IMR-90 (cell line): ENCODE measurements at regions not wholly inside any gene's neighbourhood (a gene's known extent, or its start where the extent isn't known, plus 50 kb on each side); places are given as distances from the start of the nearest gene placed in this dataset.

Source experiments
- ATAC-seq: fragments of 200-7000 bp; cut with Tn5 transposase; 2 replicates; pipeline ENCODE4 v1.9.1; 2020; ENCODE audit warnings: low read depth, mild to moderate bottlenecking, moderate library complexity
- BruUV-seq: library from RNA; stranded (reverse); fragments of 400-500 nt; replicated peaks from 2 replicates; lab custom pipeline; 2021; lab: Mats Ljungman, UMichigan
- CTCF ChIA-PET: fragments of 300-600 bp; formaldehyde crosslinking; extraction: SDS; loops from one replicate; lab custom pipeline; 2021; ENCODE audit warnings: antibody characterized with exemption; lab: Yijun Ruan, JAX
- POLR2A ChIA-PET: fragments of 300-600 bp; sonication (Branson Sonifier 250); formaldehyde crosslinking; loops from one replicate; lab custom pipeline; 2022; ENCODE audit warnings: antibody characterized with exemption; ENCODE audit not compliant: unreplicated experiment; lab: Charles Lee
- DNase-seq: peaks from one replicate; pipeline ENCODE4 v3.0.0; 2013
- H2AFZ ChIP-seq: replicated peaks from 2 replicates; pipeline ENCODE3; 2013; ENCODE audit warnings: low read length, mild to moderate bottlenecking; ENCODE audit not compliant: poor library complexity
- H2AK5ac ChIP-seq: 2 replicates; pipeline ENCODE4 v1.6.1; 2013; ENCODE audit warnings: low read depth, low read length, inconsistent platforms
- H2AK9ac ChIP-seq: replicated peaks from 2 replicates; pipeline ENCODE3; 2013; ENCODE audit warnings: mild to moderate bottlenecking, low read depth, low read length, moderate library complexity; ENCODE audit not compliant: poor library complexity
- H2BK120ac ChIP-seq: 2 replicates; pipeline ENCODE4 v1.6.1; 2013; ENCODE audit warnings: low read depth, low read length, inconsistent platforms
- H2BK15ac ChIP-seq: 3 replicates; pipeline ENCODE4 v1.6.1; 2013; ENCODE audit warnings: low read depth, low read length, inconsistent platforms
- H2BK20ac ChIP-seq: 2 replicates; pipeline ENCODE4 v1.6.1; 2013; ENCODE audit warnings: low read depth, mild to moderate bottlenecking, inconsistent platforms, low read length, moderate library complexity
- H2BK5ac ChIP-seq: 2 replicates; pipeline ENCODE4 v1.6.1; 2013; ENCODE audit warnings: mild to moderate bottlenecking, low read depth, low read length, inconsistent platforms; ENCODE audit not compliant: poor library complexity, severe bottlenecking
- H3K14ac ChIP-seq: replicated peaks from 2 replicates; pipeline ENCODE4 v1.6.1; 2013; ENCODE audit warnings: low read depth, low read length, inconsistent platforms
- H3K18ac ChIP-seq: 2 replicates; pipeline ENCODE4 v1.6.1; 2013; ENCODE audit warnings: low read depth, low read length, control low read depth
- H3K23ac ChIP-seq: 2 replicates; pipeline ENCODE4 v1.6.1; 2013; ENCODE audit warnings: low read depth, low read length, inconsistent platforms
- H3K27ac ChIP-seq: 2 replicates; pipeline ENCODE4 v1.5.1; 2013; ENCODE audit warnings: mild to moderate bottlenecking, control low read depth, low read length; ENCODE audit not compliant: insufficient read depth
- H3K27me3 ChIP-seq: 2 replicates; pipeline ENCODE4 v1.6.1; 2013; ENCODE audit warnings: low read length; ENCODE audit not compliant: control insufficient read depth, insufficient read depth
- H3K36me3 ChIP-seq: 2 replicates; pipeline ENCODE4 v1.6.1; 2013; ENCODE audit warnings: low read length, mixed read lengths; ENCODE audit not compliant: control insufficient read depth, insufficient read depth
- H3K4ac ChIP-seq: 2 replicates; pipeline ENCODE4 v1.6.1; 2013; ENCODE audit warnings: low read depth, low read length, inconsistent platforms
- H3K4me1 ChIP-seq: 2 replicates; pipeline ENCODE4 v1.6.1; 2013; ENCODE audit warnings: low read length, mixed read lengths; ENCODE audit not compliant: control insufficient read depth, insufficient read depth
- H3K4me2 ChIP-seq: 2 replicates; pipeline ENCODE4 v1.6.1; 2013; ENCODE audit warnings: low read depth, mild to moderate bottlenecking, control low read depth, low read length, moderate library complexity
- H3K4me3 ChIP-seq: 2 replicates; pipeline ENCODE4 v1.5.1; 2013; ENCODE audit warnings: low read depth, mild to moderate bottlenecking, control low read depth, low read length, moderate library complexity; ENCODE audit not compliant: insufficient read depth
- H3K56ac ChIP-seq: 2 replicates; pipeline ENCODE4 v1.6.1; 2013; ENCODE audit warnings: low read length, inconsistent platforms; ENCODE audit not compliant: insufficient read depth; ENCODE audit errors: extremely low read depth
- H3K79me1 ChIP-seq, 2 experiments: 2 replicates each; pipeline ENCODE4 v1.6.1; 2013; ENCODE audit warnings: low read length in 2 of 2, inconsistent platforms in 1 of 2, low read depth in 1 of 2
- H3K9ac ChIP-seq: 2 replicates; pipeline ENCODE4 v1.6.1; 2013; ENCODE audit warnings: low read depth, low read length, control low read depth
- H3K9me1 ChIP-seq: 2 replicates; pipeline ENCODE4 v1.6.1; 2013; ENCODE audit warnings: low read length, inconsistent platforms; ENCODE audit not compliant: insufficient read depth
- H3K9me3 ChIP-seq: 2 replicates; pipeline ENCODE4 v1.6.1; 2013; ENCODE audit warnings: low read length; ENCODE audit not compliant: control insufficient read depth, insufficient read depth
- H4K20me1 ChIP-seq: 2 replicates; pipeline ENCODE4 v1.6.1; 2013; ENCODE audit warnings: low read length, inconsistent platforms; ENCODE audit not compliant: insufficient read depth
- H4K5ac ChIP-seq: 2 replicates; pipeline ENCODE4 v1.6.1; 2013; ENCODE audit warnings: mild to moderate bottlenecking, low read depth, low read length, control low read depth
- H4K8ac ChIP-seq, 2 experiments: 2 replicates each; pipeline ENCODE4 v1.6.1; 2013; ENCODE audit warnings: low read depth in 2 of 2, low read length in 2 of 2, control low read depth in 1 of 2, inconsistent platforms in 1 of 2
- H4K91ac ChIP-seq: 2 replicates; pipeline ENCODE4 v1.6.1; 2013; ENCODE audit warnings: low read depth, low read length, inconsistent platforms; ENCODE audit not compliant: insufficient read depth
- BHLHE40 ChIP-seq: fragments of 150-350 bp; IDR thresholded peaks from 2 replicates; pipeline ENCODE4 v1.6.1; 2016; ENCODE audit warnings: mild to moderate bottlenecking, low read depth, low read length
- CEBPB ChIP-seq: IDR thresholded peaks from 2 replicates; pipeline ENCODE4 v1.6.1; 2012; ENCODE audit warnings: low read depth, low read length, improper control_type of control experiment
- CHD1 ChIP-seq: IDR thresholded peaks from 2 replicates; pipeline ENCODE4 v1.6.1; 2012; ENCODE audit warnings: low read depth, low read length, improper control_type of control experiment
- CTCF ChIP-seq: conservative IDR thresholded peaks from 2 replicates; pipeline ENCODE4 v1.5.1; 2012; ENCODE audit warnings: mild to moderate bottlenecking, low read depth, low read length, improper control_type of control experiment
- ELK1 ChIP-seq: fragments of 150-350 bp; IDR thresholded peaks from 2 replicates; pipeline ENCODE4 v1.6.1; 2016; ENCODE audit warnings: low read depth, mild to moderate bottlenecking, low read length, moderate library complexity, borderline replicate concordance
- FOS ChIP-seq: fragments of 150-350 bp; IDR thresholded peaks from 2 replicates; pipeline ENCODE4 v1.6.1; 2016; ENCODE audit warnings: low read depth, low read length
- MAFK ChIP-seq: IDR thresholded peaks from 2 replicates; pipeline ENCODE4 v1.6.1; 2012; ENCODE audit warnings: low read depth, low read length, improper control_type of control experiment
- MAZ ChIP-seq: IDR thresholded peaks from 2 replicates; pipeline ENCODE4 v1.6.1; 2012; ENCODE audit warnings: low read depth, mild to moderate bottlenecking, low read length, improper control_type of control experiment, moderate library complexity, borderline replicate concordance
- MXI1 ChIP-seq: IDR thresholded peaks from 2 replicates; pipeline ENCODE4 v1.6.1; 2012; ENCODE audit warnings: low read depth, mild to moderate bottlenecking, low read length, moderate library complexity, borderline replicate concordance
- NFE2L2 ChIP-seq: fragments of 150-350 bp; IDR thresholded peaks from 2 replicates; pipeline ENCODE4 v1.6.1; 2016; ENCODE audit warnings: low read depth, mild to moderate bottlenecking, low read length
- POLR2A ChIP-seq: IDR thresholded peaks from 2 replicates; pipeline ENCODE4 v1.6.1; 2012; ENCODE audit warnings: mild to moderate bottlenecking, low read depth, low read length
- RAD21 ChIP-seq: IDR thresholded peaks from 2 replicates; pipeline ENCODE4 v1.6.1; 2012; ENCODE audit warnings: low read length, improper control_type of control experiment
- RCOR1 ChIP-seq: IDR thresholded peaks from 2 replicates; pipeline ENCODE4 v1.6.1; 2012; ENCODE audit warnings: mild to moderate bottlenecking, low read length, improper control_type of control experiment; ENCODE audit not compliant: insufficient replicate concordance
- RFX5 ChIP-seq: IDR thresholded peaks from 2 replicates; pipeline ENCODE4 v1.8.0; 2012; ENCODE audit warnings: low read depth, mild to moderate bottlenecking, low read length, moderate library complexity
- SMC3 ChIP-seq: fragments of 150-350 bp; IDR thresholded peaks from 2 replicates; pipeline ENCODE4 v1.6.1; 2016; ENCODE audit warnings: low read depth, mild to moderate bottlenecking, antibody characterized with exemption, low read length, moderate library complexity
- USF2 ChIP-seq: fragments of 150-350 bp; IDR thresholded peaks from 2 replicates; pipeline ENCODE4 v1.6.1; 2017; ENCODE audit warnings: mild to moderate bottlenecking, antibody characterized with exemption, low read length, low read depth
- whole genome bisulfite sequencing, 2 experiments: methylation state at CpG; one replicate each; pipeline versions ENCODE4 v1.1.5 to v1.1.7; 2013; ENCODE audit warnings: missing lambda C conversion rate in 2 of 2; ENCODE audit not compliant: insufficient read length in 1 of 2; ENCODE audit errors: extremely low coverage in 2 of 2; 5-methylcytosine and 5-hydroxymethylcytosine counted together
- dilution Hi-C: fragments of 300-500 bp; cut with HindIII; formaldehyde crosslinking; loops from one replicate; pipeline ENCODE4 v1.14.3; 2018; ENCODE audit warnings: low sequenced_read_pairs; ENCODE audit not compliant: unreplicated experiment
- in situ Hi-C: fragments of 300-500 bp; cut with MboI; formaldehyde crosslinking; loops from 3 replicates; pipeline ENCODE4 v1.14.3; 2019; ENCODE audit warnings: low sequenced_read_pairs, inconsistent platforms, mixed read lengths
- intact Hi-C: fragments of 100-400 bp; cut with micrococcal nuclease; formaldehyde crosslinking; loops from 2 replicates; pipeline ENCODE4 v1.10.0; 2022

- no peak overlapping the region for H2BK20ac ChIP-seq
- no peaks in the 10 kb centered on the region for H3K9me3 ChIP-seq
- H3K27me3 ChIP-seq, result no peaks in the 10 kb centered on the region
- in situ Hi-C loops (no loop called here), dilution Hi-C loops (no loop called here), intact Hi-C loops (loop anchor here (5.0 kb wide), 1 partner anchor 43 kb away; no protein-coding TSS in a partner anchor)
- no peaks in the 10 kb centered on the region for H3K36me3 ChIP-seq
- H3K23ac ChIP-seq, result no peak overlapping the region
- no peak overlapping the region for H3K14ac ChIP-seq
- no peak for DNase-seq
- H3K9ac ChIP-seq, result no peak overlapping the region
- no peak overlapping the region for H3K4me2 ChIP-seq
- POLR2A ChIA-PET, result no interaction called here
- no peak overlapping the region for H2AK5ac ChIP-seq
- peaks cover 22 to 77% of the 10 kb centered on the region in 2 experiments for H3K79me1 ChIP-seq
- no peak overlapping the region for H2BK5ac ChIP-seq
- H2BK120ac ChIP-seq, result no peak overlapping the region
- no peak overlapping the region for H4K5ac ChIP-seq
- H2AFZ ChIP-seq, result no peak overlapping the region
- no peak overlapping the region for H2AK9ac ChIP-seq
- H3K4me3 ChIP-seq, result no peak overlapping the region
- H3K56ac ChIP-seq, result no peak overlapping the region
- no TSS peak for BruUV-seq
- H2BK15ac ChIP-seq, result no peak overlapping the region
- WGBS, 2 experiments, result 93% methylated on average over 3 of the region's 4 CpGs; no CpG with 5 or more reads in 1 of the 2 experiments
- no peak overlapping the region for H3K4ac ChIP-seq
- no peak for ATAC-seq
- no peak overlapping the region for H3K18ac ChIP-seq
- CTCF ChIA-PET, result no interaction called here
- peaks cover 23% of the 10 kb centered on the region for H3K9me1 ChIP-seq
- peaks cover 74% of the 10 kb centered on the region for H4K20me1 ChIP-seq
- H3K27ac ChIP-seq, result no peak overlapping the region
- H4K8ac ChIP-seq, result no peak overlapping the region
- TF ChIP-seq RCOR1 (no peak), SMC3 (no peak), NFE2L2 (no peak), MAZ (no peak), MXI1 (no peak), POLR2A (no peak), CEBPB (no peak), FOS (no peak), USF2 (no peak), CHD1 (no peak), MAFK (no peak), ELK1 (no peak), RAD21 (no peak), CTCF (no peak), BHLHE40 (no peak), RFX5 (no peak)
- peaks cover 9% of the 10 kb centered on the region for H3K4me1 ChIP-seq
- H4K91ac ChIP-seq, result no peak overlapping the region
Observed at GRCh38 chr22:42189761-42190160, 59.2 kb upstream of the CYP2D6 start.
